ENCODE measurements at regions not wholly inside any gene's neighbourhood (a gene's known extent, or its start where the extent isn't known, plus 50 kb on each side); places are given as distances from the start of the nearest gene placed in this dataset.

GRCh38 chr5:41670854-41671479, 160.6 kb upstream of the PLCXD3 start:
- no peak for TF ChIP-seq CTCF (IDR thresholded peaks at IDR 0.05)
- no peak for TF ChIP-seq POLR2A (IDR thresholded peaks at IDR 0.05)

Data from adrenal gland (tissue), 5 donors.